ENCODE measurements at regions not wholly inside any gene's neighbourhood (a gene's known extent, or its start where the extent isn't known, plus 50 kb on each side); places are given as distances from the start of the nearest gene placed in this dataset.

DNA sequence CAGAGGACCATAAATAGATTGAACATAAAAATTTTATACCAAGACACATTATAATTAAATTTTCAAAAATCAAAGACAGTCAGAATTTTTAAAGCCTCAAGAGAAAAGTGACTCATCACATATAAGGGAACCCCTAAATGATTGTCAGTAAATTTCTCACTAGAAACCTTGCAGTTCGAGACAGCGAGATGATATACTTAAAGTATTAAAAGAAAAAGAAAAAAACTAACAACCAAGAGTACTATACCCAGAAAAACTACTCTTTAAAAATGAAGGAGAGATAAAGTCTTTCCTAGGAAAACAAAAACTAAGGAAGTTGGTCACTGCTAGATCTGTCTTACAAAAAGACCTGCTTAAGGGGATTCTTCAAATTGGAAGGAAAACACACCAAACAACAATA is 251.4 kb upstream of the MSX2 start:
- TF ChIP-seq, protein P1, sequence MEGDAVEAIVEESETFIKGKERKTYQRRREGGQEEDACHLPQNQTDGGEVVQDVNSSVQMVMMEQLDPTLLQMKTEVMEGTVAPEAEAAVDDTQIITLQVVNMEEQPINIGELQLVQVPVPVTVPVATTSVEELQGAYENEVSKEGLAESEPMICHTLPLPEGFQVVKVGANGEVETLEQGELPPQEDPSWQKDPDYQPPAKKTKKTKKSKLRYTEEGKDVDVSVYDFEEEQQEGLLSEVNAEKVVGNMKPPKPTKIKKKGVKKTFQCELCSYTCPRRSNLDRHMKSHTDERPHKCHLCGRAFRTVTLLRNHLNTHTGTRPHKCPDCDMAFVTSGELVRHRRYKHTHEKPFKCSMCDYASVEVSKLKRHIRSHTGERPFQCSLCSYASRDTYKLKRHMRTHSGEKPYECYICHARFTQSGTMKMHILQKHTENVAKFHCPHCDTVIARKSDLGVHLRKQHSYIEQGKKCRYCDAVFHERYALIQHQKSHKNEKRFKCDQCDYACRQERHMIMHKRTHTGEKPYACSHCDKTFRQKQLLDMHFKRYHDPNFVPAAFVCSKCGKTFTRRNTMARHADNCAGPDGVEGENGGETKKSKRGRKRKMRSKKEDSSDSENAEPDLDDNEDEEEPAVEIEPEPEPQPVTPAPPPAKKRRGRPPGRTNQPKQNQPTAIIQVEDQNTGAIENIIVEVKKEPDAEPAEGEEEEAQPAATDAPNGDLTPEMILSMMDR (IDR thresholded peaks at IDR 0.05) = no peak
- TF ChIP-seq POLR2A (IDR thresholded peaks at IDR 0.05) = no peak
